ENCODE measurements at regions not wholly inside any gene's neighbourhood (a gene's known extent, or its start where the extent isn't known, plus 50 kb on each side); places are given as distances from the start of the nearest gene placed in this dataset.

GRCh38 chr1:232379063-232379434, 250.9 kb downstream of the SIPA1L2 start:
- no peak for TF ChIP-seq CTCF (conservative IDR thresholded peaks at IDR 0.05)
- H2BK5ac ChIP-seq (ENCODE audit: insufficient read length, low read length) = no peak overlapping the region
- H3K27me3 ChIP-seq (ENCODE audit: insufficient read depth, low read length) = no peaks in the 10 kb centered on the region
- no peak overlapping the region for H4K8ac ChIP-seq (replicated peaks; ENCODE audit: insufficient read length, low read depth, low read length)
- no peak overlapping the region for H3K56ac ChIP-seq (ENCODE audit: insufficient read length, low read depth, low read length)
- Mint-ChIP-seq H3K27ac (no peak overlapping the region), H3K36me3 (ENCODE audit: insufficient read depth in 1 of 3, low read depth in 3 of 3) (0 out of 7 replicates have a peak, but pooled peaks cover 0 to 3% (median 0%) of the 10 kb centered on the region in 3 experiments), H3K27me3 (ENCODE audit: low read depth) (peaks cover 12% of the 10 kb centered on the region), H3K4me1 (peaks cover 15 to 18% of the 10 kb centered on the region in 2 experiments), H3K9me3 (no peaks in the 10 kb centered on the region), H3K4me3 (no peak overlapping the region)
- no peak overlapping the region for H2BK20ac ChIP-seq (ENCODE audit: low read depth, low read length, poor library complexity, severe bottlenecking)
- H3K9ac ChIP-seq (ENCODE audit: extremely low read depth, insufficient read length, low read length) = no peak overlapping the region
- no peak overlapping the region for H4K91ac ChIP-seq (ENCODE audit: insufficient read length, low read depth, low read length)
- no peak overlapping the region for H2AFZ ChIP-seq (ENCODE audit: low read length)
- no peaks in the 10 kb centered on the region for H3K9me3 ChIP-seq (ENCODE audit: control insufficient read depth, low read depth, low read length)
- no peak overlapping the region for H3K18ac ChIP-seq (ENCODE audit: insufficient read length, low read depth, low read length)
- no peaks in the 10 kb centered on the region for H3K79me2 ChIP-seq (ENCODE audit: insufficient read depth, low read length)
- no peak overlapping the region for H3K14ac ChIP-seq (ENCODE audit: insufficient read depth, low read length)
- H3T11ph ChIP-seq (ENCODE audit: low read length) = no peak overlapping the region
- no CpG with 5 or more reads among the region's 7 CpGs for WGBS (ENCODE audit: extremely low coverage, insufficient read length, low lambda C conversion rate)
- 0 out of 2 replicates have a peak, but pooled peaks cover 3% of the 10 kb centered on the region for H3K4me1 ChIP-seq (ENCODE audit: insufficient read depth, low read length)
- no peak overlapping the region for H2BK15ac ChIP-seq (ENCODE audit: low read depth, low read length)
- no peaks in the 10 kb centered on the region for H4K20me1 ChIP-seq (ENCODE audit: control insufficient read depth, insufficient read depth, insufficient read length)
- DNase-seq = no peak
- no peaks in the 10 kb centered on the region for H3K79me1 ChIP-seq (ENCODE audit: insufficient read depth, low read depth, low read length, poor library complexity, severe bottlenecking)
- H3K4ac ChIP-seq (ENCODE audit: low read depth, low read length) = no peak overlapping the region
- no peaks in the 10 kb centered on the region for H3K23me2 ChIP-seq (ENCODE audit: insufficient read length, low read depth, low read length, poor library complexity, severe bottlenecking)
- H4K5ac ChIP-seq (ENCODE audit: insufficient read length, low read depth, low read length) = no peak overlapping the region
- H2AK5ac ChIP-seq (ENCODE audit: insufficient read length, low read length) = no peak overlapping the region
- H2BK12ac ChIP-seq (ENCODE audit: insufficient read length, low read depth, low read length) = no peak overlapping the region
- no peak overlapping the region for H2BK120ac ChIP-seq (ENCODE audit: low read depth, low read length, poor library complexity, severe bottlenecking)
- no peak overlapping the region for H3K4me2 ChIP-seq (ENCODE audit: insufficient read depth, insufficient read length, low read length)
- H3K23ac ChIP-seq (ENCODE audit: insufficient read length, low read depth, low read length) = no peak overlapping the region
- H3K27ac ChIP-seq (ENCODE audit: insufficient read length, low read depth, low read length) = no peak overlapping the region
